ENCODE measurements at regions not wholly inside any gene's neighbourhood (a gene's known extent, or its start where the extent isn't known, plus 50 kb on each side); places are given as distances from the start of the nearest gene placed in this dataset.

DNA sequence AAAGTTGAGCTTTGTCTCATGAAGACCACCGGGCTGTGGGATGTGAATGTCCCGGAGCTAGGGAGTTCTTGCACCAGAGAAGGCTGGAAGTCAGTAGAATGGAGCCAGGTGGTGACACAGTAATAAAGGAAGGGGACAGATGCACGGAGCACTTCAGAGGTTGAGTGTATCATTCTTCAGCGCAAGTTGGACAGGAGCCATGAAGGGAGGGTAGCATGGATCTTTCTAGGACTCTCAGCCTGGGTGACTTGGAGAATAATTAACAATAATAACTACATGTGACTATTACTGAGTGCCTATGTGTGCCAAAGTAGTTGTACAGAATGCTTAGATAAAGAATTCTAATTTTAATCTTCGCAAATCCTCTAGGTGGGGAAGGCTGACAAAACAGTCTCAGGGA, 258.7 kb upstream of the AJAP1 start:
- DNase-seq, result no peak

DNA sequence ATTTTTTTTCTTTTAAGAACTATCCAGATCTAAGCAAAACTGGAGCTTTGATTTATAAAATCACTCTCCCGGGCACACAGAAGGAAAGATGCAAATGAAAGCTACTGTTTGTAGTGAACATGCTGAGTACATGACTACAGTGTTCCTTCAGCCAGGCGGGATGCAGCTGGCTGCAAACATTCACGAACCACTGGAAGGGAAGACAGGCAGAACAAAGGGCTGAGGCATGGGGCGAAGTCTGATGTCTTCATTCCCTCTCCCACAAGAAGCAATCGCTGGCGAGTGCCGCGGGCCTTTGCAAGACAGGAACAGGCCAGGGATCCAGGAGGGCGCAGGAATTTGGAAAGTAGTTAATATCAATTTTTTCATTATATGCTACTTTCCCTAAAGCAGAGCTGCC, 257.9 kb upstream of the AJAP1 start:
- peak; percentile 23 for DNase-seq

DNA sequence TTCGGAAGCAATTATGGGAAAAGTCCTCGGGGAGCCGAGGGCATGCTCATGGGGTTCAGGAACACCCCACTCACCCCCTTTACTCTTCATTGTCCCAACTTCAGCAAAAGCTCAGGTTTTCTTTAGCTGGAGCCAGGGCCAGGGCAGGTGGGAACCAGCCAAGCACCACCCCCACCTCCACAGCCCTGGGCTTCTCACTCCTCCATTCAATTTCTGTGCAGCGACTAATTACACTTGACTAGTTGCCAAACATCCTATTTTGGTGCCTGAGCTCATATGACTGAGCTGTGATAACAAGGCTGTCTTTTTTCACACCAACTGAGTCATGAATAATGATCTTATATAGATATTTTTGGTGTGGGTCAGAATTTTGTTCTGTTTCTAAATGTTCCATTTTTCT, 257.2 kb upstream of the AJAP1 start:
- peak; percentile 19 for DNase-seq

DNA sequence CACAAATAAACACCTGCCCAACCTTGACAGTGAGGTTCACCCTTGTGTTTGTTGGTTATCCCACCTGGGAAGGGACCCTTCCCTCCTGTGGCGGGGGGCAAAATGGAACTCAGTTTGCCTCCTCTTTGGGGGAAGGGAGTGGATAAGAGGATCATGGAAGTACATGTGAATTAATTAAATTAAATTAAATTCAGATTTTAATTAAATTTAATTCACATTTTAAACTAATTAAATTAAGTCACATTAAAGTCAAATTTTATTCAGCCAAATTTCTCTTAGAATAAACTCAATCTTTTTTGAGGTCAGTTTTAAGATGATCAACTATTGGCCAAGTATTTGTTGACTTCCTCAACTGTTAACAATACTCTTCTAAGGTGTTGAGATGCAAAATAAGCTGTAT, 252.4 kb upstream of the AJAP1 start:
- no peak for DNase-seq

DNA sequence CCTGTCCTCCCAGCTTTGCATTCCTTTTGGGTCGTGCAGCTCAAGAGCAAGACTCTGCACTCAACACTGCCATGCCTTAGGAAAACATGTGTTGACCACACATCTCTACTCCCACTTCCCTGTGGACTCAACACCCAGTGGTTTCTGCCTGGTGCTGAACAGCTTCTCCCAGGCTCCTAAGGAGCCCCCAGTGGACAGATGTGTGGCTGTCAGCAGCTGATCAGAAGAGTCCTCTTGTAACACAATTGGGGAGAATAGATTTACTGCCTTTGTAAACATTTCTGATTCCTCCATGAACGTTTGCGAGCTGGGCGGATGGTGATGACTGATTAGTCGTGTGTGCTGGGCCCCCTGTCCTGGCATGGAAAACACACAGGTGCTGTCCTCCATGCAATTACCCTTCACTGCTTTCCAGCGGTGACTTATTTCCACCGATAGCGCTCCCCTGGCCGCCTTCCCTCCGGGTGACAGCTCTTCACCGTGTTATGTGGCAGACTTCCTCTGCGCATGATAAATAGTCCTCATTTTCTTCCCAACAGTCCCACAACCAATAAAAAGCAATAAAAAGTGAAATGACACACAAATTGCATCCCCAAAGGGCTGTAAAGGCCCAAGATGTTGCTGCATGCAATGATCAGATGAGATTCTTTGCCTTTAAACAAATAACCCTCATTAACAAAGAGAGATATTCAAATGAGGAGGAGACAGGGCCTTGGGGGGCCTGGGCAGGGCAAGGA, 249.4 kb upstream of the AJAP1 start:
- DNase-seq, result no peak

DNA sequence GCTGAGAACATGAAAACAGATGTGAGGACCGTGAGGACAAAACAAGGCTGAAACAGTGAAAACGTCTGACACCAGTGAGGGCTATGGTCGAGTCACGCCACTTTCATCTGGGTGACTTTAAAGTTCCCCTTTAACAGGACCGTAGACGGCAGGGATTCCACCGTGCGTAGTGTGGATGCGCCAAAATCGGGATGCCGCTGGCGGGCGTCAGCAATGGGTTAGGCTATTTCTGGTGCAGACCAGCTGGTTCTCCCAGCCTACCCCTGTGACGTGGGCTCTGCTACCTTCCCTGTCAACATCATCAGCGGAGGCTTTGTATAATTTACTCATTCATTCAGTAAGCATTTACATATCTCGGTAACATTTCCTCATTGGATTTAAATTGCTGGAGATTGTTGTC, 246.6 kb upstream of the AJAP1 start:
- DNase-seq, result no peak

DNA sequence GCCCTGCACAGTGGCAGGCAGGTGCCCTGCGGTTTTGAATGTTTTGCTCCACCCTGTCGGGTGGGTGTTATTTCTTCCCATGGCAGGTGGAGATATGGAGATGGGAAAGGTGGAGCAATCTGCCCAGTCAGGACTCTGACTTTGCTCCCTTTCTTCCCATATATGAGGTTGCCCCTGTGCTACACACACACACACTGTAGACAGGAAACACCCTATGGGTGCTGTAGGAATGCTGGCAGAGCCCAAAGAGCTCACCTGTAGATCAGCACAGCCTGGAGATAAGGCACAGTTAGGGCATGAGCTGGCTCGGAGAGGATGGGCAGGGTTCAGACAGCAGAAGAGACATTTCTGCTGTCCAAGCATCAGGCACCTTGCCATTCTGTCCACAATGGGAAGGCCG, 246.0 kb upstream of the AJAP1 start:
- DNase-seq, result no peak

DNA sequence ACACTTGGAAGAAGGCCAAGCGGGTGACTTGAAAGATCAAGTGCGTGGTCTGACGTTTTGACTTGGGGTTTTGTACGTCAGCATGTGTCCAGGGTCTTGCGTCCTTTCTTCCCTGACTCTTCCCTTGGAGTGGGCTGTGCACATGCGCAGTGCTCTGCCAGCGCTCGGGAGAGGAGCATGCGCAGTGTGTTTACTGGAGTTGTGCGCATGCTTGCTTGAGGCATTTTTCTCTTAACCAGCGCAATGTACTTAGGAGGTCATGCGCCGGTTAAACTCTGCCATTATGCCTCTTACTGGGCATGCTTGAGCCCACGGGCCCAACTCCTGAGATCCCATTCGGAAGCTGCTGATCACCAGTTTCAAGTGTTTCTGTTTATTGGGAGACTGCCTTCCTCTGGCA, 242.5 kb upstream of the AJAP1 start:
- DNase-seq, result no peak

DNA sequence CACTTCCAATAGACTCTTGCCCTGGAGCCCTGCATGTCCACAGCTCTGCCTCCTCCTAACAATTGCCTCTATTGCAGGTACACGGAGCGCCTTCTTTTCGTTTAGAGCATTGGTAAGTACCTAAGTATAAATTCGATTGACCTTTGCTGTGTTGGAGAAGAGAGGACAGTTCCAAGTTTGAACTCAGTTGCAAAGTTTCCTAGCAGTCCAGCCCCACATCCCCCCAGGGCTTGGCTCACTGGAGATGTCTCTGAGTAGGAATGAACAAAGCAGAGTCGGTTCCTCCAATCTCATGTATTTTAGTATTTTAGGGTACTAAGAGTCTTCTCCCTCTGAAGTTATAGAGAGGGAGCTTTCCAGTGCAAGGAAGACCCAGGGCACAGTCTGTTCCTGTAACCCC, 238.9 kb upstream of the AJAP1 start:
- no peak for DNase-seq

DNA sequence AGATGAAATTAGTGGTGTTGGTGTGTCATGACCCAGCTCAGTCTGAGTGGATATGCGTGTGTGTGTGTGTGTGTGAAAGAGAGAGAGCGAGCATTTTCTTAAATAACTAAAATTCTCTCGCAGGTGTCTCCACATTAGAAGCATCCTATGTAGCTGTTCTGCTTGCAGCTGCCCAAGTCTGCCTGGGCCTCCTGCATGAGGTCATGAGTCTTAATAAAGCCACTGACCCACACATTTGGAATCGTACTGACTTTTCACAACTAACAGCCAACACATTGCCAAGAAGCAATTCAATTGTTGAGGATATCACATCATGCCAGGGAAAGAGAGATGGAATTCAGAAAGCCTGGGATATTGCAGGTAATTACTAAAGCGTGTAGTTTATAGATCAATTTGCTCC, 238.2 kb upstream of the AJAP1 start:
- DNase-seq, result no peak

DNA sequence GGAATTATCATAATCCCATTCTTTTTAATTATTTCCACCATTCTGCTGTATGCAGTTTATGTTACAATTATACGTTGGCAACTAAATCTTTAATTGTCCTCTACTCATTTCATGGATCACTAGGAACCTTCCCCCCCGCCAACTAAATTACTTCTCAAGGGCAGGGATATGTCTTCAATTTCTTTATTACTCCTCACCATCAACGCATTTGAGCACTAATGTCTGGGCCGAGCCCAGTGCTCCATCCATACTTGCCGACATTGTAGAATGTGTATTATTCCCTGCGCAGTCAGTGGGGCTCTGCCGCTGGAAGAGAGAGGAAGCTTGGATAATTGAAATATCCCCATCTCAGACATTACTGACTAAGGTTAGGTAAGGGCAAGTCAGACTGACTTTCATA, 236.4 kb upstream of the AJAP1 start:
- no peak for DNase-seq

DNA sequence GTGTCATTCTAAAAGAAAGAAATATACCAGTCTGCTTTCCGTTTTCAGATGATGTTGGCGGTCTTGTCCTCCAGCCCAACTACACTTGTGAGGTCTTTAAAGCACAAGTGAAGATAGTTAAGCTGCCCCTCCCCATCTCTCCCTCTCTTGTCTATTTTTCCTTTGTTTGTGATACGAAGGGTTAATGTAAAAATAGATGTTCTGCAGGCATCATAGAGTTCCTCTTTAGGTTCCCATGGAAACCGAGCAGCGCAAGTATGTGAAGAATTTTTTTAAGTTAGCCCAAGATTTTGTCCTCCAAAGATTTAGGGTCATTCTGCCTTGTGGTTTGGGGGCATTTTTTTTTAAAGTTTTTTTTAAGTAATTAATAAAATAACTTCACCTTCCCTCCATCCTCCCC, 232.4 kb upstream of the AJAP1 start:
- no peak for DNase-seq

DNA sequence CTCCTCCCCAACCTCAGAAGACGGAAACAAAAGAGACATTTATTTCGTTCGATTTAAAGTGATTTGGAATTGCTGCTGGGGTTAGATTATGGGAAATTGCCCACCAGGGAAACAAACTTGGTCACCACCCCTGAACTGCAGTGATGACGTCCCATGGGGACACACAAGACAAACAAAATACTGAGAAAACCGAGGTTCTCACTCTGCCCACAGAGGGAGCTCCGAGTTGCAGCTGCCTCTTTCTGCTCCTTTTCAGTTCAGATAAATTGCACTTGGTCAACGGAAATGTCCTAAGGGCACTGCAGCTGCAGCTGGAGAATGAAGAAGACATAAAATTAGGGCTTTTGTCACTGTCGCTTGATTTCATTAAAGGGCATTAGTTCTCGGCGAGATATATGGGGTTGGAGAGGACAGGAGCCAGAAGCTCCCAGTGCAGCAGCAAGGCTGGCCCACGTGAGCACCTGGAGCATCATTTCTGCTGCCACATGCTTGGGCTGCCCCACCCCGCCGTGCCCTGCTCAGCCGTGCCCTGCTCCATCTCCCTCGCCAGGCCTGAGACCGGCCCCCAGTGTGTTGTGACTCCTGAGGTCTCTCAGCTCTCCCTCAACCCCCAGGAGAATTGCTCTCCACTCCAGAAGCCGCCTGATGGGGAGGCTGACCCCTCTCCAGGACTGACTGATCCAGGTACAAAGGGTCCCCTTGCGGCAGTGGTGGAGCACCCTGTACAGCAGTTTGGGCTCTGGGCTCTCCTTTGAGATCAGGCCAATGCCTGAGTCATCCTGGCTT, 231.7 kb upstream of the AJAP1 start:
- no peak for DNase-seq

DNA sequence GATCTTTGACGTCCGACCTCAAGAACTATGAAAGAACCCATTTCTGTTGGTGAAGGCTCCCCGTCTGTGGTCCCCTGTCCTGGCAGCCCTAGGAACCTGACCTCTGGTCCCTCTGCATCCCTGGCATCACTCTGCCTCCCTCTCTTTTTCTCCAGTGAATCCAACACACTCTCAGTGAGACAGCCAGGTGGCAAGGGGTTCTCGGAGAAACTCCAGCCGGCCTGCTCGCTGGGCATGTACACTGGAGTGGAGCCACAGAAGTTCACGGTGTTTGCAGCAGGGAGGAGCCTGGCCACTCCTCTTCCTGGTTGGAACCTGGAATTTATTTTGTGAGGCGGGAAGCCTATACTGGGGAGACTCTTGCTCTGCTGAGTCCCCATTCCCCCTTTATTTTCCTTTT, 230.2 kb upstream of the AJAP1 start:
- DNase-seq, result no peak

DNA sequence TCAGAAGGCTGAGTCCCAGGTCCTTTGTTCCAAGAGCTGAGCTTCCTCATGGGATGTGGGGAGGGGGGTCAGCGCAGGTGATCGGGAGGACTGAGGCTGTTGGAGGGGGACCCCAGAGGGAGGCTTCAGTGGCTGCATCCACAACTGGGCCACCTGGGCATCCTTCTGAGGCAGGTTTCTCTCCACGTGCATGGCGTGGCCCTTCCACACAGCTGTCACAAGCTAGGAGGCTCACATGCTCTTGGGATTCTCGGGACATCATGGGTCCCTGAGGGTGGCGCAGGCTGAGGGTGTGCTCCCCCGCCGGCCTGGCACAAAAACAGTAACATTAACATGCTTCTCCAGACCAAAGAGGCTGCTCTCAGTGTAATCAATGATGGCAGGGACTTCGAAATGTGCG, 229.6 kb upstream of the AJAP1 start:
- no peak for DNase-seq

DNA sequence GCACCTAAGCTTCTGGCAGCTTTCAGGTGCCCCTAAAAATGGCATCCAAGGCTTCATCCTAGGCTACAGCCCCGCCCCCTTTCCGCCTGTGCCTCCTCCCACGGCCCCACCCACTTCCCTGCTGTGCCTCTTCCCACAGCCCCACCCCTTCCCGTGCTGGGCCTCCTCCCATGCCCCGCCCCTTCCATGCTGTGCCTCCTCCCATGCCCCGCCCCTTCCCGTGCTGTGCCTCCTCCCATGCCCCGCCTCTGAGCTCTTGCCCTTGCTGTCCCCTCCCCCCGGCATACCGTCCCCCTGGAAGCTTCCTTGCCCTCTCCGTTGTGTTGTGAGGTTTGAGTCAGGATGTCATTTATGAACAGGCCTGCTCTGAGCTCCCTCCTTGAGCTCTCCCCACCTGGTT, 228.5 kb upstream of the AJAP1 start:
- no peak for DNase-seq

DNA sequence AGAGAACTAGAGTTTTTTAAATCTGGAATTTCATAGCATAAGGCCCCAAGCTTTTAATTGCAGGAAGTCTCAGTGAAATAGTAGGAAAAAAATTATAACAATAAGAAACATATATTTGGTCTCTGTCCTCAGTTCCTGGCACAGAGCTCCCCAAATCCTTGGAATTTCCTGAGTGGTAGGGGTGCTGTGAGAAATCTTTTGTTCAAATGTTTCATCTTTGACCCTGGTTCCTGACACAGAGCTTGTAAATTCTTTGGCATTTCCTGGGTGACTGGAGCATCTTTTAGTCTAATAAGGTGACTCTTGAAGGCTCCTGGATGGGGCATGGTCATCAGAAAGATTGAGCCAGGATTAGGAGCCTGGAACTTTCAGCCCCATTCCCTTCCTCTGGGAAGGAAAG, 225.7 kb upstream of the AJAP1 start:
- no peak for DNase-seq

DNA sequence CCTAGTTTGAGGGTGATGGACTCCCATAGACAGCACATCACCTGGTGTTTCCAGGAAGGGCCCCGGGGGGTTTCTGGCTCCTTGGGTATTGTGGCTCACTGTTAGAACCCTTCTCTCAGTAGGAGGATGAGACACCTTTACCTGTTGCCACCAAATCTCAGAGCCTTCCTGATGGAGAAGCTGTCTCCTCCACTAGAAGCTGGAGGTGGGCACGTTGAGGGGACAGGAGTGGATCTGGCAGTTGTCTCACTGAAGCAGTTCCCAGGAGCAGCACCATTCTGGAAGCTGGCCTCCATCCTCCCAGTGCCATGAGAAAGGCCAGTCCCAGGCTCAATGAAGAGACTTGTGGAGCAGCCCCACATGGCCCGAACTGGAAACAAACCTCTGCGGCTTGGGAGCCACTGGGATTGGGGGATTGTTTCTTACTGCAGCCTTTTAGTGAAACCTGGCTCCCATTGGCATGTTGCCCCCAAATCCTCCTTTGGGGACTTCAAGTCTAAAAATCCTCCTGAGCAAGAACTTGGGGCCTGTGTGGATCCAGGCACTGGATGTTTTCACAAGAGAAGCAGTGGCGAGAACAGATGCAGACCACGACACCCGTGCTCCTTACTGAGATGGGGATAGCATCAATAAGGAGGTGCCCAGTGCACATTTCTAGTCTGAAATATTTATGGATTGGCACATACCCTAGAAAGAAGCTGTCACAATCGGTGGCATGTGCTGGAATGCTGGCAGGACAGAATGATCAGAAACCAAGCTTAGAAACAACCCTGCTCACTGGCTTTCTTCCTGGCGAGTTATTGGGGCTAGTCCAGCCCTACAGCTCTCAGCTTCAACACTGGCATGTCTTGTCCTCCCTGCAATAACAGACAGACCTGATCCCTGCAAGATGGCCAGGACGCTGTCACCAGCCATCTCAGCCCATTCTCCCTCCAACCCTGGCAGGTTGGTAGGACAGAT, 223.7 kb upstream of the AJAP1 start:
- peak; percentile 10 for DNase-seq

DNA sequence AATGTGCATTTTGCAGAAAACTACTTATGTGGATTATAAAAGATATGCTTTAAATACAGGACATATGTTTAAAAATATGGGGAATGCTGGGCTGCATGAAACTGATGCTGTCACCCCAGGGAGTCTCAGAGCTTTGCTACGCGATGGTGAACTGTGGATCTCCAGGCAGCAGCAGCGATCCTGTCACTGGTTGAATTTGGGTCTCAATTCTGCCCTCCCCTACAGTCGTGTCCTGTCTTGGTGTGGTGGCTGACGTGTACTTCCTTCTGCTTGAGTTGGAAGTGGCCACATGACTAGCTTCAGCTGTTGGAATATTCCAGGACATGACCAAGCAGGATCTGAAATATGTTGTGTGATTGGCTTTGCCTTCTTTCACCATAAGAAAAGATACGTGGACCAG, 222.9 kb upstream of the AJAP1 start:
- DNase-seq, result no peak

DNA sequence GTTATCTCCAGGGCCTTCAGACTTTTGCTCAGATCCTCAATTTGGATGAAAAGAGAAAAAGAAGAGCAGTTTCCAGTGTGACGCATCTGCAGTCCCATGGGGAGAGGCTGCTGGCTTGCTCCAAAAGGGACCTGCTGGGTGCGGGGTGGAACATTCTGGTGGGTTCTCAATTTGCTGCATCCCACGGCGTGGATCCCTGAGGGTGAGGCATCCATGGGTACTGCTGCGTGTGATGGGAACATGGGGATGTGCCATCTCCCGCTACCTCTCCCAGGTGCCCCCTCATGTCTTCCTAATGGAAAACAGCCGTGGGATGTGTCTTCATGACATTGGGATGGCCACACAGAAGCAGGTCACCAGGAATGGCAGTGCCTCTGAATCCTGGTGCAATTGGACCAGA, 221.3 kb upstream of the AJAP1 start:
- DNase-seq, result no peak

DNA sequence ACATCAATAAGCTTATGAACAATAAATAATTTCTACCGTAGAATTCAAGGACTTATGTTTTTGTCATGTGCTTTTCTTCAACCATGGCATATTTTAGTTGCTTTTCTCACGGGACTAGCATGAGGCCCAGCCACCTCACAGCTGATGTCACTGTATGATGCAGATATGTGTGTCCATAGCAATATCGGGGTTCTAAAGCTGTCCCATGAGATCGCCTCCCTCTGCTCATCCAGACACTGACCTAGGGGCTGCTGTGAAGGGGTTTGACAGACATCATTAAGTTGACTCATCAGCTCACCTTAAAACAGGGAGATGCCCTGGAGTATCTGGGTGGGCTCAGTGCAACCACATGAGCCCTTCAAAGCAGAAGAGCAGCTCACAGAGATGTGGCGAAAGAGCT, 210.3 kb upstream of the AJAP1 start:
- DNase-seq, result no peak

DNA sequence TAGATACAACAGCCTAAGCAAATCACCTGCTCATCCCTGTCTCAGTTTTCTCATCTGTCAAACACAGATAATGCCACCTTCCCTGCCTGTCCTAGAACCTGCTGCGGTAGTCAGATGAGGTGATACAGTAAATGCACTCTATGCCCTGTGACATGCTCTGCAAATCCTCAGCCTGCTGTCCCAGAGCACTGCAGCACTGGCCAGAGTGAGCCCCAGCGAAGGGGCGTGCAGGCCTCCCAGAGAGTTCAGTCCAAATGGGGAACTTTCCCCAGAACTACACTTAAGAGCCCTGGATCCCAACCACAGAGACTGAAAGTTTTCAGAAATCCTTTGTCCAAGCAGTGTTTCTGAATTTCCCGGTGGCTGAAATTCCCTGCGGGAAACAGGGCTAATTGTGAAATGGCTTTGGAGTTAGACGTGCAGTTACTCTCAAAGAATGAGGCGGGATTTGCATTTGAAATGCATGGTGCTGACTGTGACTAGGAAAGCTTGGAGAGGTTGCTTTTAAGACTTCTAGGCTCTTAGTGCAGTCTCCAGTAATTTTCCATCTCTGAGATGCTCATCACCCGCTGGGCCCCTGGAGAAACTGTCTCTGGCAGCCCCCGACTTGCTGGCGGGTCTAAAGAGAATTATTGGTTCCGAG, 206.5 kb upstream of the AJAP1 start:
- DNase-seq, result peak; percentile 17

DNA sequence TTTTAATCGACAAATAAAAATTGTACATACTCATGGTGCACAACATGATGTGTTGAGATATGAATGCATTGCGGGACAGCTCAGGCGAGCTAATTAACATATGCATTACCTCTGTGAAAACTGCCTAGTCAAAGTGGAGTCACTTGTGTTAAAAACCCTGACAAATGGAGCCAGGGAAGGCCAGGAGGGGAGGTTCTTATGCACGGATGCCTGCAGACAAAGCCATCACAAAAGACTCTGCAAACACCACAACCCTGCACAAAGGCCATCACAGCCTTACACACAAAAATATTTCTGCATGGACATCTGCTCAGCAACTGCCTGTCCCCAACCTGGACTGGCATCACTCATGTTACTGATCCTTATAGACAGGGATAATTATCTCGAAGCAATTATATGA, 204.4 kb upstream of the AJAP1 start:
- DNase-seq, result no peak

All from midbrain (tissue), 1 donor.